NCI-H2196 treated with DMSO at 0.1 percent for 48 hours (cell line): ENCODE measurements at regions not wholly inside any gene's neighbourhood (a gene's known extent, or its start where the extent isn't known, plus 50 kb on each side); places are given as distances from the start of the nearest gene placed in this dataset.

ENCODE experiments used
- DNase-seq: peaks from one replicate; lab custom pipeline; 2025; ENCODE audit not compliant: unreplicated experiment; lab: John Stamatoyannopoulos, UW

- no peak for DNase-seq
Measured at GRCh38 chr11:69904161-69904973, 85.2 kb upstream of the FGF3 start.

GRCh38 chr11:69904974-69905535 is 85.8 kb upstream of the FGF3 start:
- no peak for DNase-seq

GRCh38 chr11:69905611-69906452 is 86.6 kb upstream of the FGF3 start:
- DNase-seq, result no peak

- DNase-seq, result no peak
Measured at GRCh38 chr11:69906453-69906907, 87.3 kb upstream of the FGF3 start.

GRCh38 chr11:69907611-69908010 is 88.4 kb upstream of the FGF3 start:
- DNase-seq, result no peak

- DNase-seq, result no peak
Measured at GRCh38 chr11:69908511-69909220, 89.5 kb upstream of the FGF3 start.

GRCh38 chr11:69909561-69910518 is 90.6 kb upstream of the FGF3 start:
- DNase-seq, result no peak

GRCh38 chr11:69910519-69911309 is 91.5 kb upstream of the FGF3 start:
- DNase-seq, result no peak

- no peak for DNase-seq
Measured at GRCh38 chr11:69911310-69912160, 92.3 kb upstream of the FGF3 start.

- DNase-seq, result no peak
Measured at GRCh38 chr11:69912161-69912910, 93.1 kb upstream of the FGF3 start.

- DNase-seq, result no peak
Measured at GRCh38 chr11:69912911-69913451, 93.8 kb upstream of the FGF3 start.

- DNase-seq, result no peak
Measured at GRCh38 chr11:69913591-69914285, 94.5 kb upstream of the FGF3 start.

GRCh38 chr11:69914286-69915150 is 95.3 kb upstream of the FGF3 start:
- no peak for DNase-seq

- DNase-seq, result no peak
Measured at GRCh38 chr11:69915151-69915500, 95.9 kb upstream of the FGF3 start.

- DNase-seq, result peak; percentile 27
Measured at GRCh38 chr11:69915501-69916250, 96.5 kb upstream of the FGF3 start.
